ENCODE measurements at regions not wholly inside any gene's neighbourhood (a gene's known extent, or its start where the extent isn't known, plus 50 kb on each side); places are given as distances from the start of the nearest gene placed in this dataset.

GRCh38 chr10:2143213-2143835, 406.0 kb upstream of the ADARB2 start:
- no peak for ATAC-seq (replicated peaks)

GRCh38 chr10:2139746-2140145, 402.4 kb upstream of the ADARB2 start:
- H3K36me3 Mint-ChIP-seq (ENCODE audit: low read depth): no peaks in the 10 kb centered on the region
- no peak overlapping the region for H3K27ac Mint-ChIP-seq
- H3K4me3 Mint-ChIP-seq: no peak overlapping the region
- ATAC-seq (replicated peaks): no peak
- no peaks in the 10 kb centered on the region for H3K4me1 Mint-ChIP-seq
- peaks cover 7% of the 10 kb centered on the region for H3K27me3 Mint-ChIP-seq
- no peaks in the 10 kb centered on the region for H3K9me3 Mint-ChIP-seq

More at GRCh38 chr10:2143213-2143835, 406.0 kb upstream of the ADARB2 start:
- Mint-ChIP-seq H3K4me3 (no peak overlapping the region), H3K27ac (no peak overlapping the region), H3K27me3 (peaks cover 13% of the 10 kb centered on the region), H3K9me3 (no peaks in the 10 kb centered on the region), H3K4me1 (no peaks in the 10 kb centered on the region), H3K36me3 (ENCODE audit: low read depth) (no peaks in the 10 kb centered on the region)

GRCh38 chr10:2137549-2138174, 400.3 kb upstream of the ADARB2 start:
- Mint-ChIP-seq H3K27ac (no peak overlapping the region), H3K4me1 (no peaks in the 10 kb centered on the region), H3K27me3 (peaks cover 7% of the 10 kb centered on the region), H3K4me3 (no peak overlapping the region), H3K9me3 (no peaks in the 10 kb centered on the region), H3K36me3 (ENCODE audit: low read depth) (no peaks in the 10 kb centered on the region)
- ATAC-seq (replicated peaks): no peak

- Mint-ChIP-seq H3K36me3 (ENCODE audit: low read depth) (no peaks in the 10 kb centered on the region), H3K27me3 (peaks cover 9% of the 10 kb centered on the region), H3K4me3 (no peak overlapping the region), H3K9me3 (no peaks in the 10 kb centered on the region), H3K27ac (no peak overlapping the region), H3K4me1 (no peaks in the 10 kb centered on the region)
- no peak for ATAC-seq (replicated peaks)
Measured at GRCh38 chr10:2130705-2131305, 393.5 kb upstream of the ADARB2 start.

- Mint-ChIP-seq H3K36me3 (ENCODE audit: low read depth) (no peaks in the 10 kb centered on the region), H3K27me3 (peaks cover 9% of the 10 kb centered on the region), H3K4me3 (no peak overlapping the region), H3K27ac (no peak overlapping the region), H3K4me1 (no peaks in the 10 kb centered on the region), H3K9me3 (no peaks in the 10 kb centered on the region)
- ATAC-seq (replicated peaks): no peak
Measured at GRCh38 chr10:2128991-2129390, 391.7 kb upstream of the ADARB2 start.

- Mint-ChIP-seq H3K27ac (no peak overlapping the region), H3K36me3 (ENCODE audit: low read depth) (no peaks in the 10 kb centered on the region), H3K27me3 (peaks cover 4% of the 10 kb centered on the region), H3K9me3 (no peaks in the 10 kb centered on the region), H3K4me1 (no peaks in the 10 kb centered on the region), H3K4me3 (no peak overlapping the region)
- ATAC-seq (replicated peaks): no peak
Measured at GRCh38 chr10:2124135-2124534, 386.8 kb upstream of the ADARB2 start.

GRCh38 chr10:2122431-2123124, 385.3 kb upstream of the ADARB2 start:
- Mint-ChIP-seq H3K4me1 (no peaks in the 10 kb centered on the region), H3K27ac (no peak overlapping the region), H3K4me3 (no peak overlapping the region), H3K27me3 (peaks cover under 1% of the 10 kb centered on the region), H3K36me3 (ENCODE audit: low read depth) (no peaks in the 10 kb centered on the region), H3K9me3 (no peaks in the 10 kb centered on the region)
- ATAC-seq (replicated peaks): no peak

- Mint-ChIP-seq H3K9me3 (no peaks in the 10 kb centered on the region), H3K4me3 (no peak overlapping the region), H3K27me3 (no peaks in the 10 kb centered on the region), H3K36me3 (ENCODE audit: low read depth) (no peaks in the 10 kb centered on the region), H3K27ac (no peak overlapping the region), H3K4me1 (no peaks in the 10 kb centered on the region)
- ATAC-seq (replicated peaks): no peak
Measured at GRCh38 chr10:2121929-2122328, 384.6 kb upstream of the ADARB2 start.

GRCh38 chr10:2121315-2121714, 384.0 kb upstream of the ADARB2 start:
- Mint-ChIP-seq H3K36me3 (ENCODE audit: low read depth) (no peaks in the 10 kb centered on the region), H3K9me3 (no peaks in the 10 kb centered on the region), H3K4me1 (no peaks in the 10 kb centered on the region), H3K4me3 (no peak overlapping the region), H3K27ac (no peak overlapping the region), H3K27me3 (no peaks in the 10 kb centered on the region)
- no peak for ATAC-seq (replicated peaks)

- H3K4me1 Mint-ChIP-seq: no peaks in the 10 kb centered on the region
- H3K9me3 Mint-ChIP-seq: no peaks in the 10 kb centered on the region
- no peak overlapping the region for H3K4me3 Mint-ChIP-seq
- ATAC-seq (replicated peaks): no peak
- H3K27ac Mint-ChIP-seq: no peak overlapping the region
- H3K36me3 Mint-ChIP-seq (ENCODE audit: low read depth): no peaks in the 10 kb centered on the region
- no peaks in the 10 kb centered on the region for H3K27me3 Mint-ChIP-seq
Measured at GRCh38 chr10:2120746-2121145, 383.4 kb upstream of the ADARB2 start.

- no peak overlapping the region for H3K4me3 Mint-ChIP-seq
- H3K9me3 Mint-ChIP-seq: no peaks in the 10 kb centered on the region
- H3K36me3 Mint-ChIP-seq (ENCODE audit: low read depth): no peaks in the 10 kb centered on the region
- no peak overlapping the region for H3K27ac Mint-ChIP-seq
- no peak for ATAC-seq (replicated peaks)
- H3K27me3 Mint-ChIP-seq: no peaks in the 10 kb centered on the region
- H3K4me1 Mint-ChIP-seq: no peaks in the 10 kb centered on the region
Measured at GRCh38 chr10:2119316-2119715, 382.0 kb upstream of the ADARB2 start.

- no peak overlapping the region for H3K27ac Mint-ChIP-seq
- H3K36me3 Mint-ChIP-seq (ENCODE audit: low read depth): no peaks in the 10 kb centered on the region
- H3K27me3 Mint-ChIP-seq: no peaks in the 10 kb centered on the region
- ATAC-seq (replicated peaks): no peak
- H3K9me3 Mint-ChIP-seq: no peaks in the 10 kb centered on the region
- H3K4me3 Mint-ChIP-seq: no peak overlapping the region
- no peaks in the 10 kb centered on the region for H3K4me1 Mint-ChIP-seq
Measured at GRCh38 chr10:2118201-2118600, 380.9 kb upstream of the ADARB2 start.

GRCh38 chr10:2117641-2118040, 380.3 kb upstream of the ADARB2 start:
- no peaks in the 10 kb centered on the region for H3K4me1 Mint-ChIP-seq
- no peaks in the 10 kb centered on the region for H3K36me3 Mint-ChIP-seq (ENCODE audit: low read depth)
- ATAC-seq (replicated peaks): no peak
- no peak overlapping the region for H3K4me3 Mint-ChIP-seq
- H3K27me3 Mint-ChIP-seq: no peaks in the 10 kb centered on the region
- H3K9me3 Mint-ChIP-seq: no peaks in the 10 kb centered on the region
- H3K27ac Mint-ChIP-seq: no peak overlapping the region

GRCh38 chr10:2111965-2112364, 374.6 kb upstream of the ADARB2 start:
- H3K4me1 Mint-ChIP-seq: no peaks in the 10 kb centered on the region
- H3K4me3 Mint-ChIP-seq: no peak overlapping the region
- H3K27me3 Mint-ChIP-seq: peaks cover 9% of the 10 kb centered on the region
- H3K9me3 Mint-ChIP-seq: peaks cover 3% of the 10 kb centered on the region
- no peaks in the 10 kb centered on the region for H3K36me3 Mint-ChIP-seq (ENCODE audit: low read depth)
- no peak for ATAC-seq (replicated peaks)
- no peak overlapping the region for H3K27ac Mint-ChIP-seq

GRCh38 chr10:2108496-2108895, 371.2 kb upstream of the ADARB2 start:
- Mint-ChIP-seq H3K27me3 (peaks cover 10% of the 10 kb centered on the region), H3K9me3 (peaks cover 3% of the 10 kb centered on the region), H3K36me3 (ENCODE audit: low read depth) (no peaks in the 10 kb centered on the region), H3K27ac (no peak overlapping the region), H3K4me3 (no peak overlapping the region), H3K4me1 (no peaks in the 10 kb centered on the region)
- no peak for ATAC-seq (replicated peaks)
